Right forelimb (tissue), 1 donor: ENCODE measurements at regions not wholly inside any gene's neighbourhood (a gene's known extent, or its start where the extent isn't known, plus 50 kb on each side); places are given as distances from the start of the nearest gene placed in this dataset.
"Not testable (repeated sequence)": the region's sequence is repeated elsewhere in the genome, so short reads cannot be mapped to it uniquely, and the experiment has no call there.

Source experiments
- DNase-seq: peaks from one replicate; pipeline ENCODE4 v3.0.0-alpha.2; 2018

GRCh38 chr3:146382386-146382785 lies 87.0 kb downstream of the PLSCR2 start:
- no peak for DNase-seq

- no peak for DNase-seq
Observed at GRCh38 chr3:146380046-146380445, 89.3 kb downstream of the PLSCR2 start.

GRCh38 chr3:146375219-146375618 lies 94.1 kb downstream of the PLSCR2 start:
- no peak for DNase-seq

GRCh38 chr3:146374146-146374545 lies 95.2 kb downstream of the PLSCR2 start:
- no peak for DNase-seq

- no peak for DNase-seq
Observed at GRCh38 chr3:146371902-146372301, 97.5 kb downstream of the PLSCR2 start.

- DNase-seq, result no peak
Observed at GRCh38 chr3:146368882-146369523, 100.4 kb downstream of the PLSCR2 start.

GRCh38 chr3:146359841-146360240 lies 108.9 kb upstream of the PLSCR4 start:
- no peak for DNase-seq

GRCh38 chr3:146354421-146354820 lies 103.5 kb upstream of the PLSCR4 start:
- DNase-seq, result not testable (repeated sequence)

- DNase-seq, result no peak
Observed at GRCh38 chr3:146350852-146351251, 99.9 kb upstream of the PLSCR4 start.

GRCh38 chr3:146345900-146346299 lies 95.0 kb upstream of the PLSCR4 start:
- no peak for DNase-seq

- no peak for DNase-seq
Observed at GRCh38 chr3:146343551-146343950, 92.6 kb upstream of the PLSCR4 start.

- no peak for DNase-seq
Observed at GRCh38 chr3:146342989-146343388, 92.1 kb upstream of the PLSCR4 start.

- no peak for DNase-seq
Observed at GRCh38 chr3:146339349-146339748, 88.4 kb upstream of the PLSCR4 start.

GRCh38 chr3:146337991-146338390 lies 87.1 kb upstream of the PLSCR4 start:
- no peak for DNase-seq

- no peak for DNase-seq
Observed at GRCh38 chr3:146335386-146335785, 84.5 kb upstream of the PLSCR4 start.

GRCh38 chr3:146334151-146334550 lies 83.2 kb upstream of the PLSCR4 start:
- no peak for DNase-seq

GRCh38 chr3:146331967-146332366 lies 81.1 kb upstream of the PLSCR4 start:
- DNase-seq, result no peak

GRCh38 chr3:146326875-146327543 lies 76.1 kb upstream of the PLSCR4 start:
- peak; percentile 61 for DNase-seq

GRCh38 chr3:146325170-146325569 lies 74.3 kb upstream of the PLSCR4 start:
- DNase-seq, result no peak

- no peak for DNase-seq
Observed at GRCh38 chr3:146322216-146322817, 71.4 kb upstream of the PLSCR4 start.

GRCh38 chr3:146314871-146315270 lies 64.0 kb upstream of the PLSCR4 start:
- DNase-seq, result no peak

- DNase-seq, result no peak
Observed at GRCh38 chr3:146313746-146314111, 62.8 kb upstream of the PLSCR4 start.

- DNase-seq, result no peak
Observed at GRCh38 chr3:146313031-146313745, 62.3 kb upstream of the PLSCR4 start.

- DNase-seq, result no peak
Observed at GRCh38 chr3:146308682-146309081, 57.8 kb upstream of the PLSCR4 start.
